ENCODE measurements at regions not wholly inside any gene's neighbourhood (a gene's known extent, or its start where the extent isn't known, plus 50 kb on each side); places are given as distances from the start of the nearest gene placed in this dataset.

DNA sequence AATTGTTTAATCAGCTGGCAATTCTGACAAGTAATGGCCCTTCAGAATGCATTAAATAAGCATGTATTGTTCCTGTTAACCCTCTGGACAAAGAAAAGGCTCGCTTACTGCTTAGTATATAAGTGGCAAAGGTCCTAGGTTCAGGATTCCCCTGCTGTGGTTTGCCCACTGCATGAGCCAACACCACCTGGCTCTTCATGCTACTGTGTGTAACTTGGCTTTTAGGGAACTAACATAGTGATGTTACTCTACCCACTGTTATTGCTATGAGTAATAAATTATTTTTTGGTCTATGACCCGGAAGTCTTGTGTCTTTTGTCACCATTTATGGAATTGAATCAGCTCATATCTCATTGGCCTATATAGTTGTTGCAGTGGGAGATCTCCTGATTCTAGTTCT lies 791.7 kb upstream of the PHF14 start:
- H3K79me2 ChIP-seq (ENCODE audit: low read depth) = no peaks in the 10 kb centered on the region
- no peak overlapping the region for H3K4me3 ChIP-seq
- DNase-seq (ENCODE audit: low spot score) = no peak
- no peak overlapping the region for H3K9ac ChIP-seq
- no peak overlapping the region for H3K27ac Mint-ChIP-seq
- peaks cover 4% of the 10 kb centered on the region for H3K4me1 Mint-ChIP-seq
- H2AFZ ChIP-seq (replicated peaks) = no peak overlapping the region
- no peaks in the 10 kb centered on the region for H4K20me1 ChIP-seq (ENCODE audit: low read depth)
- H3K4me2 ChIP-seq = no peak overlapping the region
- no peak overlapping the region for H3K4me3 Mint-ChIP-seq
- H3K27ac ChIP-seq = no peak overlapping the region
- H3K27me3 ChIP-seq = no peaks in the 10 kb centered on the region
- no peaks in the 10 kb centered on the region for H3F3A ChIP-seq (ENCODE audit: low read depth)
- H3K36me3 ChIP-seq = no peaks in the 10 kb centered on the region
- H3K9me3 ChIP-seq (ENCODE audit: low read depth) = no peaks in the 10 kb centered on the region
- no peaks in the 10 kb centered on the region for H3K36me3 Mint-ChIP-seq
- H3K27me3 Mint-ChIP-seq (ENCODE audit: insufficient read depth, low read depth) = peaks cover 3% of the 10 kb centered on the region
- no peaks in the 10 kb centered on the region for H3K4me1 ChIP-seq
- H3K9me3 Mint-ChIP-seq = no peaks in the 10 kb centered on the region
- TF ChIP-seq, protein P1, sequence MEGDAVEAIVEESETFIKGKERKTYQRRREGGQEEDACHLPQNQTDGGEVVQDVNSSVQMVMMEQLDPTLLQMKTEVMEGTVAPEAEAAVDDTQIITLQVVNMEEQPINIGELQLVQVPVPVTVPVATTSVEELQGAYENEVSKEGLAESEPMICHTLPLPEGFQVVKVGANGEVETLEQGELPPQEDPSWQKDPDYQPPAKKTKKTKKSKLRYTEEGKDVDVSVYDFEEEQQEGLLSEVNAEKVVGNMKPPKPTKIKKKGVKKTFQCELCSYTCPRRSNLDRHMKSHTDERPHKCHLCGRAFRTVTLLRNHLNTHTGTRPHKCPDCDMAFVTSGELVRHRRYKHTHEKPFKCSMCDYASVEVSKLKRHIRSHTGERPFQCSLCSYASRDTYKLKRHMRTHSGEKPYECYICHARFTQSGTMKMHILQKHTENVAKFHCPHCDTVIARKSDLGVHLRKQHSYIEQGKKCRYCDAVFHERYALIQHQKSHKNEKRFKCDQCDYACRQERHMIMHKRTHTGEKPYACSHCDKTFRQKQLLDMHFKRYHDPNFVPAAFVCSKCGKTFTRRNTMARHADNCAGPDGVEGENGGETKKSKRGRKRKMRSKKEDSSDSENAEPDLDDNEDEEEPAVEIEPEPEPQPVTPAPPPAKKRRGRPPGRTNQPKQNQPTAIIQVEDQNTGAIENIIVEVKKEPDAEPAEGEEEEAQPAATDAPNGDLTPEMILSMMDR (IDR thresholded peaks at IDR 0.05) = no peak
- TF ChIP-seq EZH2 (IDR thresholded peaks at IDR 0.05) (no peak), EZH2phosphoT487 (IDR thresholded peaks at IDR 0.05) (no peak)

DNA sequence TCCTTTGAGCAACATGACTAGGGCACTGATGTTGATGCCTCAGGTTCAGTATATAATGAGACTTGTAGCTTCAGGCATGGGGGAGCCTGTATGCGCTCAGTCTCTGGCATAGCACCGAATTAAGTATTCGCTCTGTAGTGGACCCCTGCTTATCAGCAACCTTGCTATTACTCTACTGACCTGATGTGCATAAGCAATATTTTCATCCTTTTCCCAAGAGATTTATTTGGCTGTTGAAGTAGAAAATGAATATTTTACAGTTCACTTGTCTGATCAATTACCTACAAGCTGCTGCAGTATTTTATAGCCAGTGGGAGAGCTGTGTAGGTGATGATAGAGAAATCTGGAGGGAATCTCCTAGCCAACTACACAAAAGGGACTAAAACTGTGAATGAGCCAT lies 781.6 kb upstream of the PHF14 start:
- Mint-ChIP-seq H3K9me3 (no peaks in the 10 kb centered on the region), H3K4me3 (no peak overlapping the region), H3K4me1 (no peaks in the 10 kb centered on the region), H3K36me3 (no peaks in the 10 kb centered on the region), H3K27ac (no peak overlapping the region), H3K27me3 (ENCODE audit: insufficient read depth, low read depth) (peaks cover 3% of the 10 kb centered on the region)
- no peaks in the 10 kb centered on the region for H3K4me1 ChIP-seq
- no peak overlapping the region for H3K4me3 ChIP-seq
- no peaks in the 10 kb centered on the region for H3F3A ChIP-seq (ENCODE audit: low read depth)
- H3K79me2 ChIP-seq (ENCODE audit: low read depth) = no peaks in the 10 kb centered on the region
- H3K9ac ChIP-seq = no peak overlapping the region
- no peaks in the 10 kb centered on the region for H3K27me3 ChIP-seq
- peak overlapping the region; percentile 52 for H2AFZ ChIP-seq (replicated peaks)
- no peak for TF ChIP-seq EZH2 (IDR thresholded peaks at IDR 0.05)
- TF ChIP-seq EZH2phosphoT487 (IDR thresholded peaks at IDR 0.05) = no peak
- TF ChIP-seq, protein P1 (IDR thresholded peaks at IDR 0.05) = no peak
- no peak for DNase-seq (ENCODE audit: low spot score)
- no peaks in the 10 kb centered on the region for H3K36me3 ChIP-seq
- no peak overlapping the region for H3K27ac ChIP-seq
- no peak overlapping the region for H3K4me2 ChIP-seq
- H4K20me1 ChIP-seq (ENCODE audit: low read depth) = no peaks in the 10 kb centered on the region
- no peaks in the 10 kb centered on the region for H3K9me3 ChIP-seq (ENCODE audit: low read depth)

DNA sequence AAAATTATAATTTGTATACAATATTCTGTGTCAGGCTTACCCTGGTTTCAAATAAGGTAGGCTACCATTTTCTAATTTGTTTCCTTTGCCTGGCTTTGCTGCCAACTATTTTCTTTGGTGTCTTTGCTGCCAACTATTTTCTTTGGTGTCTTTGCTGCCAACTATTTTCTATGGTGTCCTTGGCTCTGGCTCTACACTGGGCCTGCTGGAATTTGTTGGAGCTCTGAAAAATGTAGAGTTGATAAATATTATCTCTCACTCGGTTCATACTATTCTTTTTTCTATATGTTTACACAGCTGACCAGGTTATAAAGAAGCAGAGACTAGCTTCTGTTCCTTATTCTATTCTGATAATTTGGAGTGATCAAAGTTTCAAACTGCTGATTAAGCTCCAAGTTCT lies 768.0 kb upstream of the PHF14 start:
- no peak overlapping the region for H3K9ac ChIP-seq
- H3K27ac ChIP-seq = no peak overlapping the region
- TF ChIP-seq EZH2phosphoT487 (IDR thresholded peaks at IDR 0.05) = no peak
- no peak for TF ChIP-seq EZH2 (IDR thresholded peaks at IDR 0.05)
- TF ChIP-seq, protein P1 (IDR thresholded peaks at IDR 0.05) = no peak
- no peaks in the 10 kb centered on the region for H4K20me1 ChIP-seq (ENCODE audit: low read depth)
- H3K9me3 ChIP-seq (ENCODE audit: low read depth) = no peaks in the 10 kb centered on the region
- H2AFZ ChIP-seq (replicated peaks) = no peak overlapping the region
- H3K27ac Mint-ChIP-seq = no peak overlapping the region
- no peaks in the 10 kb centered on the region for H3K36me3 ChIP-seq
- H3K79me2 ChIP-seq (ENCODE audit: low read depth) = no peaks in the 10 kb centered on the region
- no peak overlapping the region for H3K4me3 ChIP-seq
- no peaks in the 10 kb centered on the region for H3K9me3 Mint-ChIP-seq
- H3F3A ChIP-seq (ENCODE audit: low read depth) = no peaks in the 10 kb centered on the region
- DNase-seq (ENCODE audit: low spot score) = no peak
- H3K36me3 Mint-ChIP-seq = no peaks in the 10 kb centered on the region
- H3K4me3 Mint-ChIP-seq = no peak overlapping the region
- H3K4me1 ChIP-seq = no peaks in the 10 kb centered on the region
- H3K27me3 ChIP-seq = no peaks in the 10 kb centered on the region
- peaks cover 3% of the 10 kb centered on the region for H3K27me3 Mint-ChIP-seq (ENCODE audit: insufficient read depth, low read depth)
- H3K4me1 Mint-ChIP-seq = no peaks in the 10 kb centered on the region
- H3K4me2 ChIP-seq = no peak overlapping the region
